ENCODE measurements at regions not wholly inside any gene's neighbourhood (a gene's known extent, or its start where the extent isn't known, plus 50 kb on each side); places are given as distances from the start of the nearest gene placed in this dataset.

DNA sequence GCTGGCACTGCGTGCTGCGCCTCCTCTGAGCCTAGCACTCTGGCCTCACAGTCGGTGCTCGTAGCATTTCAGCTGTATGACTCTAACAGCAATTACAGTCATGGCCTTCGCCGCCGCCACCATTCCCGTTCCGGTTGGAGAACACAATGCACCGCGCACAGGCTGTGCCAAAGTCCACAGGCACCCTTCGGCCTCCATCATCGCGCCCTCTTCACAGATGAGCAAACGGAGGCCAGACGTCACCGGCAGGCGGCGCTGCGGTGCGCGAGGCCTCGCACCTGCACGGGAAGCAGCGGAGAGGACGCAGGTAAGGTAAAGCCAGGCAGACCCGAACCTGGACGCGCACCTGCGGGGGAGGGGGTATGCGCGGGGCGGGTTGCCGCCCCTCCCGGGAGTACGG is 128.9 kb downstream of the BARX1 start:
- H3K36me3 ChIP-seq = no peaks in the 10 kb centered on the region
- 13 to 92% methylated on average over 2 to 6 of the region's 36 CpGs for WGBS, 2 donors (ENCODE audit: low coverage in 1 of 2)

DNA sequence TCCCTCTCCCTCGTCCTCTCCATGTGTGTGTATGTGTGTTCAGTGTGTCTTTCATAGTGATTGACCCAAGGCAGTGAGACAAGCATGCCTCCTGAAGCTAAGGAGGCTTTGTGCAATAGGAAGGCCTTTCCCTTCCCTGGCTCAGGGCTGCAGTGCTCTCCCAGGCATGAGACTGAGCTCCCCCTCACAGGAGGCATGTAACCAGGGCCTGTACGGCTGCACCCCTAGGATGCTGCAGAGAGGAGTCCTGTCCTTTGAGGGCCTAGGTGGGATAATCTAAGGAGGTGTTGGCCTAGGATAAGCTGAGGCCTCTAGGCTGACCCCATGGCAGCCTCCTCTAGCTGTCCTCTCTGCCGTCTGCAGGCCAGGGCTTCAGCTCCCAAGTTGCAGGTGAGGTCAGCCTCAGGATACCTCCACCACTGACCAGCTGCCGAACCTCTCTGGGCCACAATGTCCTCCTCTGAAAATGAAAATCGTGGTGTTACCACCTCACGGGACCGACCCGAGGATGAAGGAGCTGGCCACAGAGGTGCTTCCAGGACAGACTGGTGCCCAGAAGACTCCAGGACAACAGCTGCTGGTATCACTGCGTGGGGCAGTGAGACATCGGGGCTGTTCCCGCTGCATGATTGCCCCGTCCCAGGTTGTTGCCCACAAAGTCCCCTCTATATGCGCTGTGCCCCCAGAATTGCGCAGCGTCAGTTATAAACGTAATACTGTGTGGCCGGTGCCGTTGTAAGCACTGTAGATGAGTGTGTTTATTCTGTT is 129.6 kb downstream of the BARX1 start:
- ATAC-seq = no peak
- Histone ChIP-seq H3K36me3 (no peaks in the 10 kb centered on the region), H3K27ac (no peak overlapping the region), H3K27me3 (peaks cover 59% of the 10 kb centered on the region), H3K4me1 (peaks cover 0 to 41% (median 10%) of the 10 kb centered on the region in 3 donors), H3K9me3 (peaks cover 0 to 10% (median 0%) of the 10 kb centered on the region in 3 donors), H3K4me3 (no peak overlapping the region)
- TF ChIP-seq POLR2AphosphoS5 (IDR thresholded peaks at IDR 0.05) (no peak), POLR2A (IDR thresholded peaks at IDR 0.05) (no peak), EP300 (IDR thresholded peaks at IDR 0.05) (no peak)
- TF ChIP-seq, protein P1, sequence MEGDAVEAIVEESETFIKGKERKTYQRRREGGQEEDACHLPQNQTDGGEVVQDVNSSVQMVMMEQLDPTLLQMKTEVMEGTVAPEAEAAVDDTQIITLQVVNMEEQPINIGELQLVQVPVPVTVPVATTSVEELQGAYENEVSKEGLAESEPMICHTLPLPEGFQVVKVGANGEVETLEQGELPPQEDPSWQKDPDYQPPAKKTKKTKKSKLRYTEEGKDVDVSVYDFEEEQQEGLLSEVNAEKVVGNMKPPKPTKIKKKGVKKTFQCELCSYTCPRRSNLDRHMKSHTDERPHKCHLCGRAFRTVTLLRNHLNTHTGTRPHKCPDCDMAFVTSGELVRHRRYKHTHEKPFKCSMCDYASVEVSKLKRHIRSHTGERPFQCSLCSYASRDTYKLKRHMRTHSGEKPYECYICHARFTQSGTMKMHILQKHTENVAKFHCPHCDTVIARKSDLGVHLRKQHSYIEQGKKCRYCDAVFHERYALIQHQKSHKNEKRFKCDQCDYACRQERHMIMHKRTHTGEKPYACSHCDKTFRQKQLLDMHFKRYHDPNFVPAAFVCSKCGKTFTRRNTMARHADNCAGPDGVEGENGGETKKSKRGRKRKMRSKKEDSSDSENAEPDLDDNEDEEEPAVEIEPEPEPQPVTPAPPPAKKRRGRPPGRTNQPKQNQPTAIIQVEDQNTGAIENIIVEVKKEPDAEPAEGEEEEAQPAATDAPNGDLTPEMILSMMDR (IDR thresholded peaks at IDR 0.05) = no peak
- WGBS, 2 donors (ENCODE audit: low coverage in 1 of 2) = 83 to 90% methylated on average over 6 to 7 of the region's 18 CpGs

More for the DNA sequence above, 128.9 kb downstream of the BARX1 start:
- H3K4me3 ChIP-seq = no peak overlapping the region
- H3K4me1 ChIP-seq = peaks cover 0 to 46% (median 10%) of the 10 kb centered on the region in 3 donors
- peaks cover 0 to 10% (median 0%) of the 10 kb centered on the region in 3 donors for H3K9me3 ChIP-seq
- TF ChIP-seq EP300 (IDR thresholded peaks at IDR 0.05) = no peak
- TF ChIP-seq, protein P1 (IDR thresholded peaks at IDR 0.05) = peak in 1 of 4 experiments; percentile 37
- H3K27ac ChIP-seq = no peak overlapping the region
- no peak for ATAC-seq
- peaks cover 52% of the 10 kb centered on the region for H3K27me3 ChIP-seq

DNA sequence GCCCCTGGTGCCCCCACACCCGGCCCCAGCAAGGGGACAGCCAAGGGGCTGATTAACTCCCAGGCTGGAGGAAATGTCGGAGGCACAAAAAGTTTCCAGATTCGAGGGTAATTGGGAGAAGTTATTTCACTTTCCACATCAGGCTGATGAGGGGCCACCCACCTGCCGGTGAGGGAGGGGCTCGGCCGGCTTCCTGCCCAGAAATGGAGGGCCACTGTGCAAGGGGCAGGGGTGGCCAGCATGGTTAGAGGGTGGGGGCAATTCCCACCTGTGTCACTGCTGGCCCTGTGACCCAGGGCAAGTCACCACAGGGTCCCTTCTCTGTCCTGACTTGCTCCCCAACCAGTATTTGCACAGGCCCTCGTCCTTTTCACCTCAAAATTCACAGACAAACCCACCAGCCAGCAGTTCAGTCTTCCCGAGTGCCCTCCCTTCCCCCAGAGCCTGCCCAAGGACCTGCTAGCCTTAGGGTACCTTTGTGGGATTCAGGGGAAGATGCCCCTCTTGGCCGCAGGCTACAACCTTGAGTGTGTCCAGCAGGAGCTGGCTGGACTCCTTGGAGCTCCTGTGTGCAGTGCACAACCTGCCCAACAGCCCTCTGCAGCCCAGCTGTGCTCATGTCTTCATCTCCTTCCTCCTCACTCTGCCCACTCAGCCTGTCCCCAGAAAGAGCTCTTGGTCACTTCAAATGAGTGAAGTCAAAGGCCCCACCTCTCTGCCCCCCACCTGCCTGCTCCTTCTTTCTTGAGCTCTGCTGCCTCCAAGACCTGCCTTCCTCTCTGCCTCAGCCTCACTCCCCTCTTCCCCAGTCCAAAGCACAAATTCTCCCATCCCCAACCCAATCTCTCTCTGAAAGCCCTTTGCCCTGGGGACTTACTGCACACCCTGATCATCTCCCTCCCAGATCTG is 130.5 kb downstream of the BARX1 start:
- TF ChIP-seq EP300 (IDR thresholded peaks at IDR 0.05) = no peak
- TF ChIP-seq POLR2AphosphoS5 (IDR thresholded peaks at IDR 0.05) = no peak
- Histone ChIP-seq H3K4me3 (no peak overlapping the region), H3K36me3 (no peaks in the 10 kb centered on the region), H3K27me3 (peaks cover 68% of the 10 kb centered on the region), H3K9me3 (peaks cover 0 to 10% (median 0%) of the 10 kb centered on the region in 3 donors), H3K4me1 (peaks cover 0 to 33% (median 10%) of the 10 kb centered on the region in 3 donors), H3K27ac (no peak overlapping the region)
- 72% methylated on average over 5 to 7 of the region's 9 CpGs for WGBS, 2 donors (ENCODE audit: low coverage in 1 of 2)
- no peak for ATAC-seq

DNA sequence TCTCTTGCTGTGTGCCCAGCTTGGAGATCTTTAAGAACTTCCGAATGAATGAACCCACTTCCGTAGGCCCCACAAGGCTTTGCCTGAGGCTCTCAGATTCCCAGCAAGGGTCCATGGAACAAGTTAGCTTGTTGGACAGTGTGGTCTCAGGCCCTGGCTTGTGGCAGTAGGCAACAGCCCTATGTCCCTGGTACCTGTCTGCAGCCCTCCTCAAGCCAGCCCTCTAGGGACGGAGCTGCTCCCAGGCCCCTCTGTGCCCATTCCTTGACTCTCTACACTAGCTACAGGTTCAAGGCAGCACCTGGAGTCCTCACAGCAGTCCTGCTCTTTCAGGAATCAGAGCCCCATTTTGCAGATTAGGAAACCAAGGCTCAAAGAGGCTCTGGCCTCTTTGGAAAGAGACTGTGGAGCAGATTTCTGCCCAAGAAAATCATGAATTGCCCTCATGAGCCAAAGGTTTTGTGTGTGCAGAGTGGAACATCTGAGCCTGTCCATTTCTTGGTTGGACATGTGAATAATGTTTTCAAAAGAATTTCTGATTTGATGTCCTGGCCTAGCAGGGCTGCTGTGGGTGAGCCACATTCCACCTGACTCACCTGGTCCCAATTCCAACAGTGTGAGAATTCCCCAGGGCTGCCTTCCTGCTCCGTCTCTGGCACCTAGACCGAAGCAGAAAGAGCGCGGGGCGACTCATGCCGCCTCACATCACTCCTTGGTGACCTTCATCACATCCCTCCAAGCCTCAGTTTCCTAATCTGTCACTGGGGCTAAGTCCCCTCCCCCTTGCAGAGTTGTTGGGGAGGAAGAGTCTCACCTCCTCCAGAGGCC is 131.7 kb downstream of the BARX1 start:
- Histone ChIP-seq H3K9me3 (peaks cover 0 to 10% (median 0%) of the 10 kb centered on the region in 3 donors), H3K27me3 (peaks cover 78% of the 10 kb centered on the region), H3K4me1 (peaks cover 0 to 21% (median 10%) of the 10 kb centered on the region in 3 donors), H3K36me3 (no peaks in the 10 kb centered on the region), H3K4me3 (no peak overlapping the region), H3K27ac (no peak overlapping the region)
- TF ChIP-seq EP300 (IDR thresholded peaks at IDR 0.05) = no peak
- ATAC-seq = no peak
- WGBS, 2 donors (ENCODE audit: low coverage in 1 of 2) = 100% methylated on average over 2 to 3 of the region's 9 CpGs

DNA sequence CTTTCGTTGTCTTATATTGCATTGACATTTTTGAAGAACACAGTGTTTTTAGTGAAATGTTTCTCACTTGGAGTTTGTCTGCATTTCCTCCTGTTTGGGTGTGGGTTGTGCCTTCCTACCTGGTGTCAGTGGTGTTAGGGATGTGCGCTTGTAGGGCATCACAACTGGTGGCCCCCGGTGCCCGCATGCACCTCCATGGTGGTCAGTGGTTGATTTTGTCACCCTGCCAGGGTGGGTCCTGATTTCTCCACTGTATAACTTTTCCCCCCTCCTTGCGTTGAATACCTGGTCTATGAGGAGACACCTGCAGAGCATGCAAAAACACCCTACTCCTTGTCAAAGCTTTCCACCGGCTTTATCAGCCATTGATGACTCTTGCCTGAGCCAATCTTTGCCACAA is 132.9 kb downstream of the BARX1 start:
- 100% methylated on average over 3 of the region's 6 CpGs; no CpG with 5 or more reads in 1 of the 2 donors for WGBS, 2 donors (ENCODE audit: low coverage in 1 of 2)
- H3K36me3 ChIP-seq = no peaks in the 10 kb centered on the region
- peaks cover 0 to 8% (median 0%) of the 10 kb centered on the region in 3 donors for H3K4me1 ChIP-seq
- H3K27me3 ChIP-seq = peaks cover 66% of the 10 kb centered on the region
- no peak for TF ChIP-seq POLR2AphosphoS5 (IDR thresholded peaks at IDR 0.05)
- TF ChIP-seq EP300 (IDR thresholded peaks at IDR 0.05) = no peak
- no peak for TF ChIP-seq POLR2A (IDR thresholded peaks at IDR 0.05)
- TF ChIP-seq, protein P1 (IDR thresholded peaks at IDR 0.05) = no peak
- H3K9me3 ChIP-seq = peaks cover 0 to 10% (median 0%) of the 10 kb centered on the region in 3 donors
- no peak overlapping the region for H3K4me3 ChIP-seq
- no peak overlapping the region for H3K27ac ChIP-seq
- ATAC-seq = no peak

Data from gastroesophageal sphincter (tissue), 4 donors.